ENCODE measurements at regions not wholly inside any gene's neighbourhood (a gene's known extent, or its start where the extent isn't known, plus 50 kb on each side); places are given as distances from the start of the nearest gene placed in this dataset.

DNA sequence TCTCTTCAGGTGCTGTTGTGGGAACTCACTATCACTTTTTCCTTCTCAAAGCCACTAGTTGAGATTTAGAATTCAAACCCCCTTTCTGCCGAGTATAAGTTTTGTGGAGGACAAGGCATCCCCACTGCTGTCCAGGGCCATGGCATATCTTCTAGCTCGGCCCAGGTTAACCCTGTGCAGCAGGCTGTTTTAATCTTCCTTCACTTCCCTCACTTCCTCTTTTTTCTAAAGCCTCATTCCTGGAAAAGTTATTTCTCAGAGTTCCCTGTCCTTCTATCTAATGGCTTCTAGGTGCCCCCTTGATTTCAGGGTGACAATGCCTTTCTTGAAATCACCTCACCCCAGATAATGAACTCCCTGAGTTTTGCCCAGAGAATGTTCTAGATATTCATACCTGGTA is 222.3 kb downstream of the SNX10 start:
- no peak for TF ChIP-seq EZH2 (IDR thresholded peaks at IDR 0.05; ENCODE audit: low read length, unreplicated experiment)
- TF ChIP-seq, protein P1, sequence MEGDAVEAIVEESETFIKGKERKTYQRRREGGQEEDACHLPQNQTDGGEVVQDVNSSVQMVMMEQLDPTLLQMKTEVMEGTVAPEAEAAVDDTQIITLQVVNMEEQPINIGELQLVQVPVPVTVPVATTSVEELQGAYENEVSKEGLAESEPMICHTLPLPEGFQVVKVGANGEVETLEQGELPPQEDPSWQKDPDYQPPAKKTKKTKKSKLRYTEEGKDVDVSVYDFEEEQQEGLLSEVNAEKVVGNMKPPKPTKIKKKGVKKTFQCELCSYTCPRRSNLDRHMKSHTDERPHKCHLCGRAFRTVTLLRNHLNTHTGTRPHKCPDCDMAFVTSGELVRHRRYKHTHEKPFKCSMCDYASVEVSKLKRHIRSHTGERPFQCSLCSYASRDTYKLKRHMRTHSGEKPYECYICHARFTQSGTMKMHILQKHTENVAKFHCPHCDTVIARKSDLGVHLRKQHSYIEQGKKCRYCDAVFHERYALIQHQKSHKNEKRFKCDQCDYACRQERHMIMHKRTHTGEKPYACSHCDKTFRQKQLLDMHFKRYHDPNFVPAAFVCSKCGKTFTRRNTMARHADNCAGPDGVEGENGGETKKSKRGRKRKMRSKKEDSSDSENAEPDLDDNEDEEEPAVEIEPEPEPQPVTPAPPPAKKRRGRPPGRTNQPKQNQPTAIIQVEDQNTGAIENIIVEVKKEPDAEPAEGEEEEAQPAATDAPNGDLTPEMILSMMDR (conservative IDR thresholded peaks at IDR 0.05; ENCODE audit: low read depth, low read length), result no peak

All from PC-3 (cell line).